HL-60 (cell line): ENCODE measurements at regions not wholly inside any gene's neighbourhood (a gene's known extent, or its start where the extent isn't known, plus 50 kb on each side); places are given as distances from the start of the nearest gene placed in this dataset.

ENCODE experiments used
- GABPA ChIP-seq: IDR thresholded peaks from 2 replicates; pipeline ENCODE4 v1.6.1; 2012; ENCODE audit warnings: low read depth
- POLR2AphosphoS5 ChIP-seq: IDR thresholded peaks from 2 replicates; pipeline ENCODE4 v1.6.1; 2012; ENCODE audit warnings: low read depth
- SPI1 ChIP-seq: IDR thresholded peaks from 2 replicates; pipeline ENCODE4 v1.6.1; 2012; ENCODE audit warnings: low read depth, mild to moderate bottlenecking, borderline replicate concordance
- TF ChIP-seq, protein P1 (sequence below): IDR thresholded peaks from one replicate; pipeline ENCODE4 v1.5.1; 2011; ENCODE audit warnings: low read length, control low read depth, inconsistent platforms; ENCODE audit not compliant: insufficient read depth
- TF ChIP-seq, protein P2 (sequence below): IDR thresholded peaks from 2 replicates; pipeline ENCODE4 v1.6.1; 2012; ENCODE audit warnings: low read depth; ENCODE audit not compliant: insufficient replicate concordance

DNA sequence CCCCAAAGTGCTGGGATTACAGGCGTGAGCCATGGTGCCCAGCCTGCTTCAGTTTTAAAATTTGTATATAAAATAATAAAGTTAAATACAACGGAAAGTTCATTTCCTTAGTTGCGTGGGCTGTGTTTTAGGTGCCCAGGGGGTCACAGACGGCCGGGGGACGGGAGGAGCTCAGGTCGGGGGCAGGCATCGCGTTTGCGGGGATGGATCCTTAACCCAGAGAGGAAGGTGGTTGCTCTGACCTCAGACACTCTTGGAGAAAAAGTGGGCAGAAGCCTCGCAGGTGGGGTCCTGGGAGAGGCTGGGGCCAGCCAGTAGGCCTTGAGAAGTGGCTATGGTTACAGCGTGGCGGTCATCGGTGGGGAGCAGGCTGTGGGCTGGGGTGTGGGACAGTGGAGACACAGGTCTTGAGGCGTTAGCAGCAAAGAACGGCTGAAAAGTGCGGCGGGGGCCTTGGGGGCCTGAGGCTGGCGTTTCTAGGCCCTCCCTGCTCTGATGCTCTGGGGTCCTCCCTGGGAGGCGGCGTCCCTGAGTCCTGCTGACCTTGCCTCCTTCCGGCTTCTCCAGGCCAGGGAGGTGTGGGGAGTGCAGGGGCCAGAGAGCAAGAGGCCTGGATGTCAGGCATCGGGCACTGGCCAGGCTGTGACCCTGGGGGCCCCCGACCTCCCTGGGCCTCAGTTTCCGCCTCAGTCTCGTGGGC, 54.4 kb downstream of the UNCX start:
- TF ChIP-seq, protein P1, sequence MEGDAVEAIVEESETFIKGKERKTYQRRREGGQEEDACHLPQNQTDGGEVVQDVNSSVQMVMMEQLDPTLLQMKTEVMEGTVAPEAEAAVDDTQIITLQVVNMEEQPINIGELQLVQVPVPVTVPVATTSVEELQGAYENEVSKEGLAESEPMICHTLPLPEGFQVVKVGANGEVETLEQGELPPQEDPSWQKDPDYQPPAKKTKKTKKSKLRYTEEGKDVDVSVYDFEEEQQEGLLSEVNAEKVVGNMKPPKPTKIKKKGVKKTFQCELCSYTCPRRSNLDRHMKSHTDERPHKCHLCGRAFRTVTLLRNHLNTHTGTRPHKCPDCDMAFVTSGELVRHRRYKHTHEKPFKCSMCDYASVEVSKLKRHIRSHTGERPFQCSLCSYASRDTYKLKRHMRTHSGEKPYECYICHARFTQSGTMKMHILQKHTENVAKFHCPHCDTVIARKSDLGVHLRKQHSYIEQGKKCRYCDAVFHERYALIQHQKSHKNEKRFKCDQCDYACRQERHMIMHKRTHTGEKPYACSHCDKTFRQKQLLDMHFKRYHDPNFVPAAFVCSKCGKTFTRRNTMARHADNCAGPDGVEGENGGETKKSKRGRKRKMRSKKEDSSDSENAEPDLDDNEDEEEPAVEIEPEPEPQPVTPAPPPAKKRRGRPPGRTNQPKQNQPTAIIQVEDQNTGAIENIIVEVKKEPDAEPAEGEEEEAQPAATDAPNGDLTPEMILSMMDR: no peak
- TF ChIP-seq POLR2AphosphoS5: no peak
- TF ChIP-seq GABPA: no peak
- TF ChIP-seq SPI1: no peak
- TF ChIP-seq, protein P2, sequence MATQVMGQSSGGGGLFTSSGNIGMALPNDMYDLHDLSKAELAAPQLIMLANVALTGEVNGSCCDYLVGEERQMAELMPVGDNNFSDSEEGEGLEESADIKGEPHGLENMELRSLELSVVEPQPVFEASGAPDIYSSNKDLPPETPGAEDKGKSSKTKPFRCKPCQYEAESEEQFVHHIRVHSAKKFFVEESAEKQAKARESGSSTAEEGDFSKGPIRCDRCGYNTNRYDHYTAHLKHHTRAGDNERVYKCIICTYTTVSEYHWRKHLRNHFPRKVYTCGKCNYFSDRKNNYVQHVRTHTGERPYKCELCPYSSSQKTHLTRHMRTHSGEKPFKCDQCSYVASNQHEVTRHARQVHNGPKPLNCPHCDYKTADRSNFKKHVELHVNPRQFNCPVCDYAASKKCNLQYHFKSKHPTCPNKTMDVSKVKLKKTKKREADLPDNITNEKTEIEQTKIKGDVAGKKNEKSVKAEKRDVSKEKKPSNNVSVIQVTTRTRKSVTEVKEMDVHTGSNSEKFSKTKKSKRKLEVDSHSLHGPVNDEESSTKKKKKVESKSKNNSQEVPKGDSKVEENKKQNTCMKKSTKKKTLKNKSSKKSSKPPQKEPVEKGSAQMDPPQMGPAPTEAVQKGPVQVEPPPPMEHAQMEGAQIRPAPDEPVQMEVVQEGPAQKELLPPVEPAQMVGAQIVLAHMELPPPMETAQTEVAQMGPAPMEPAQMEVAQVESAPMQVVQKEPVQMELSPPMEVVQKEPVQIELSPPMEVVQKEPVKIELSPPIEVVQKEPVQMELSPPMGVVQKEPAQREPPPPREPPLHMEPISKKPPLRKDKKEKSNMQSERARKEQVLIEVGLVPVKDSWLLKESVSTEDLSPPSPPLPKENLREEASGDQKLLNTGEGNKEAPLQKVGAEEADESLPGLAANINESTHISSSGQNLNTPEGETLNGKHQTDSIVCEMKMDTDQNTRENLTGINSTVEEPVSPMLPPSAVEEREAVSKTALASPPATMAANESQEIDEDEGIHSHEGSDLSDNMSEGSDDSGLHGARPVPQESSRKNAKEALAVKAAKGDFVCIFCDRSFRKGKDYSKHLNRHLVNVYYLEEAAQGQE: no peak
